PFSK-1 (cell line): ENCODE measurements at regions not wholly inside any gene's neighbourhood (a gene's known extent, or its start where the extent isn't known, plus 50 kb on each side); places are given as distances from the start of the nearest gene placed in this dataset.

Experiments used
- REST ChIP-seq, 2 experiments: IDR thresholded peaks; 2 replicates each; pipeline versions ENCODE4 v1.6.1 to v1.8.0; 2011 to 2012; ENCODE audit warnings: low read depth in 2 of 2, low read length in 2 of 2, control low read depth in 1 of 2, inconsistent platforms in 1 of 2, mild to moderate bottlenecking in 1 of 2, moderate library complexity in 1 of 2; ENCODE audit not compliant: insufficient read depth in 1 of 2
- SIN3A ChIP-seq: IDR thresholded peaks from 2 replicates; pipeline ENCODE4 v1.6.1; 2012; ENCODE audit warnings: mild to moderate bottlenecking, low read length, moderate library complexity, borderline replicate concordance; ENCODE audit not compliant: insufficient read depth

- TF ChIP-seq SIN3A: no peak
- no peak for TF ChIP-seq REST (IDR thresholded peaks at IDR 0.05; ENCODE audit: insufficient read depth in 1 of 2, low read depth in 2 of 2, low read length in 2 of 2)
Measured at GRCh38 chr12:89189448-89189847, 162.9 kb downstream of the DUSP6 start.
